Neuronal stem cell (in vitro differentiated cells): ENCODE measurements at regions not wholly inside any gene's neighbourhood (a gene's known extent, or its start where the extent isn't known, plus 50 kb on each side); places are given as distances from the start of the nearest gene placed in this dataset.

Experiments used
- DNase-seq: peaks from one replicate; pipeline ENCODE4 v3.0.0-alpha.2; 2013; ENCODE audit warnings: low spot score
- H2AFZ ChIP-seq: one replicate; pipeline ENCODE4 v1.6.1; 2013; ENCODE audit warnings: mild to moderate bottlenecking, low read length, inconsistent platforms
- H2AK5ac ChIP-seq: 2 replicates; pipeline ENCODE4 v1.6.1; 2013; ENCODE audit warnings: low read depth, mild to moderate bottlenecking, inconsistent platforms, low read length, moderate library complexity, mixed read lengths
- H2BK120ac ChIP-seq: 2 replicates; pipeline ENCODE4 v1.6.1; 2013; ENCODE audit warnings: low read depth, mild to moderate bottlenecking, inconsistent platforms, low read length, moderate library complexity, mixed read lengths
- H2BK12ac ChIP-seq: one replicate; pipeline ENCODE4 v1.6.1; 2013; ENCODE audit warnings: low read length, inconsistent platforms
- H2BK15ac ChIP-seq: 2 replicates; pipeline ENCODE4 v1.6.1; 2013; ENCODE audit warnings: mild to moderate bottlenecking, low read length, inconsistent platforms, mixed read lengths
- H2BK5ac ChIP-seq: one replicate; pipeline ENCODE4 v1.6.1; 2013; ENCODE audit warnings: inconsistent platforms, mild to moderate bottlenecking, low read length, moderate library complexity
- H3K14ac ChIP-seq: one replicate; pipeline ENCODE4 v1.6.1; 2013; ENCODE audit warnings: low read length, inconsistent platforms
- H3K18ac ChIP-seq: 2 replicates; pipeline ENCODE4 v1.6.1; 2013; ENCODE audit warnings: low read length, inconsistent platforms
- H3K23ac ChIP-seq: 2 replicates; pipeline ENCODE4 v1.6.1; 2013; ENCODE audit warnings: low read depth, mild to moderate bottlenecking, mixed read lengths, low read length, inconsistent platforms; ENCODE audit not compliant: poor library complexity
- H3K27ac ChIP-seq: replicated peaks from 3 replicates; pipeline ENCODE4 v1.5.1; 2013; ENCODE audit warnings: low read length, inconsistent platforms
- H3K27me3 ChIP-seq, 3 experiments: 2 replicates each; pipeline ENCODE4 v1.6.1; 2013; ENCODE audit warnings: low read length in 3 of 3, mild to moderate bottlenecking in 2 of 3, inconsistent platforms in 1 of 3, low read depth in 1 of 3, mixed read lengths in 1 of 3, moderate library complexity in 1 of 3; ENCODE audit not compliant: control insufficient read depth in 3 of 3, insufficient read depth in 3 of 3
- H3K36me3 ChIP-seq, 2 donors: replicated peaks in 1 of 2; 2 replicates each; pipeline ENCODE4 v1.6.1; 2013; ENCODE audit warnings: low read length in 2 of 2; ENCODE audit not compliant: control insufficient read depth in 2 of 2, insufficient read depth in 2 of 2
- H3K4ac ChIP-seq: 2 replicates; pipeline ENCODE4 v1.6.1; 2013; ENCODE audit warnings: inconsistent platforms, mild to moderate bottlenecking, low read length, moderate library complexity
- H3K4me1 ChIP-seq, 2 donors: 1 replicate in 1 of 2; 2 replicates in 1 of 2; pipeline ENCODE4 v1.6.1; 2013; ENCODE audit warnings: low read length in 2 of 2, low read depth in 1 of 2; ENCODE audit not compliant: control insufficient read depth in 2 of 2, insufficient read depth in 1 of 2
- H3K4me2 ChIP-seq: one replicate; pipeline ENCODE4 v1.6.1; 2013; ENCODE audit warnings: mild to moderate bottlenecking, low read length, inconsistent platforms; ENCODE audit not compliant: insufficient read depth, poor library complexity, severe bottlenecking
- H3K4me3 ChIP-seq, 2 donors: 2 replicates each; pipeline ENCODE4 v1.5.1; 2013; ENCODE audit warnings: low read length in 2 of 2, mild to moderate bottlenecking in 2 of 2, inconsistent platforms in 1 of 2, moderate library complexity in 1 of 2
- H3K79me1 ChIP-seq: one replicate; pipeline ENCODE4 v1.6.1; 2013; ENCODE audit warnings: low read depth, mild to moderate bottlenecking, inconsistent platforms, low read length, moderate library complexity
- H3K9ac ChIP-seq: one replicate; pipeline ENCODE4 v1.6.1; 2013; ENCODE audit warnings: mild to moderate bottlenecking, low read depth, low read length, inconsistent platforms; ENCODE audit not compliant: poor library complexity
- H3K9me3 ChIP-seq, 2 donors: replicated peaks in 1 of 2; 2 replicates each; pipeline versions ENCODE3 to v1.6.1; 2013; ENCODE audit warnings: low read length in 2 of 2, mild to moderate bottlenecking in 2 of 2, inconsistent platforms in 1 of 2, low read depth in 1 of 2, mixed read lengths in 1 of 2, moderate library complexity in 1 of 2; ENCODE audit not compliant: control insufficient read depth in 2 of 2, insufficient read depth in 1 of 2
- H4K8ac ChIP-seq: one replicate; pipeline ENCODE4 v1.6.1; 2013; ENCODE audit warnings: low read depth, mild to moderate bottlenecking, inconsistent platforms, low read length, moderate library complexity
- H4K91ac ChIP-seq: one replicate; pipeline ENCODE4 v1.6.1; 2013; ENCODE audit warnings: low read length, low read depth, mild to moderate bottlenecking, inconsistent platforms; ENCODE audit not compliant: poor library complexity
- WGBS, 2 donors: extraction: QIAGEN DNeasy Blood & Tissue Kit; methylation state at CpG; one replicate each; pipeline ENCODE4 v1.1.7; 2013; ENCODE audit warnings: missing lambda C conversion rate in 2 of 2, mixed read lengths in 1 of 2; ENCODE audit not compliant: insufficient read length in 2 of 2, insufficient replicate concordance in 1 of 2; ENCODE audit errors: extremely low coverage in 2 of 2; 5-methylcytosine and 5-hydroxymethylcytosine counted together

DNA sequence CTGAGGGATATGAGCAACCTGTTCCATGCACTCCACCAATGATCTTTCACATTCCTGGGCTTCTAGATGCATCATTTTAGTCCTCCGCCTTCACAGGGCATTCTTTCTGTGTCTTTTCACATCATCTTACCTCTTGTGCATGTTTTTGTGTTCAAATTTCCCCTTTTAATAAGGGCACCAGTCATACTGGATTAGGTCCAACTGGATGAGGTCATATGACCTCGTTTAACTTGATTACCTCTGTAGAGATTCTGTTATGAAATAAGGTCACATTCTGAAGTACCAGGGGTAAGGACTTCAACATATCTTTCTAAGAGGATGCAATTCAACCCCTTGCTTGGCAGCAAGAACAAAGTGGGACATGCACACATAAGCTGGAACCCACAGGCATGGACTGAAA lies 335.3 kb upstream of the TLE4 start:
- Histone ChIP-seq H3K79me1 (no peaks in the 10 kb centered on the region), H3K9me3 (no peaks in the 10 kb centered on the region), H3K36me3 (no peaks in the 10 kb centered on the region), H3K23ac (no peak overlapping the region), H2BK15ac (no peak overlapping the region), H4K8ac (no peak overlapping the region), H3K27me3 (no peaks in the 10 kb centered on the region), H3K14ac (no peak overlapping the region), H3K4me1 (no peaks in the 10 kb centered on the region), H3K4me2 (no peak overlapping the region), H4K91ac (no peak overlapping the region), H2BK120ac (no peak overlapping the region), H2AFZ (no peak overlapping the region), H3K4me3 (no peak overlapping the region), H3K27ac (no peak overlapping the region), H3K18ac (no peak overlapping the region), H2AK5ac (no peak overlapping the region), H3K4ac (no peak overlapping the region), H2BK5ac (no peak overlapping the region), H2BK12ac (no peak overlapping the region), H3K9ac (no peak overlapping the region)
- WGBS, 2 donors = no CpG with 5 or more reads among the region's 2 CpGs
- no peak for DNase-seq

DNA sequence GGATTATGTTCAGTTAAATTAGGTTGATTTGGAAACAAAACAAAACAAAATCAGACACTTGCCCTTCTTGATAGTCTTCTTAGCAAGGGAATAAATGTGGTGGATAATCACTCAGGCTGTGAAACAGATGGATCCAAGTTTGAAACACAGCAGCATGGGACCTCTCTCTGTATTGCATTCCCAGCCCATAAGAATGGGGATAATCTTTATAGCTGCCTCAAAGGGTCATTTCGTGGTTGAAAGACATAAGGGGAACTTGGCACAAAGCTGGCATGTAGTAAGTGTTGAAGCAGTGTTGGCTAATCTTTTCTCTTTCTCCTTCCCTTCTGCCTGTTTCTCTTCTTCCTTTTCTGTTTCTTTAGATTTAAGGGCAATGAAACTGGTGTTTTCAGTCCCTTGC lies 333.9 kb upstream of the TLE4 start:
- Histone ChIP-seq H3K18ac (no peak overlapping the region), H3K4ac (no peak overlapping the region), H2AK5ac (no peak overlapping the region), H3K36me3 (no peaks in the 10 kb centered on the region), H2AFZ (no peak overlapping the region), H4K8ac (no peak overlapping the region), H3K27ac (no peak overlapping the region), H4K91ac (no peak overlapping the region), H3K23ac (no peak overlapping the region), H3K9ac (no peak overlapping the region), H2BK5ac (no peak overlapping the region), H3K4me1 (no peaks in the 10 kb centered on the region), H2BK15ac (no peak overlapping the region), H2BK12ac (no peak overlapping the region), H3K14ac (no peak overlapping the region), H3K79me1 (no peaks in the 10 kb centered on the region), H3K27me3 (no peaks in the 10 kb centered on the region), H3K4me2 (no peak overlapping the region), H3K4me3 (no peak overlapping the region), H3K9me3 (no peaks in the 10 kb centered on the region), H2BK120ac (no peak overlapping the region)
- WGBS, 2 donors = no CpG with 5 or more reads among the region's 1 CpG
- no peak for DNase-seq

DNA sequence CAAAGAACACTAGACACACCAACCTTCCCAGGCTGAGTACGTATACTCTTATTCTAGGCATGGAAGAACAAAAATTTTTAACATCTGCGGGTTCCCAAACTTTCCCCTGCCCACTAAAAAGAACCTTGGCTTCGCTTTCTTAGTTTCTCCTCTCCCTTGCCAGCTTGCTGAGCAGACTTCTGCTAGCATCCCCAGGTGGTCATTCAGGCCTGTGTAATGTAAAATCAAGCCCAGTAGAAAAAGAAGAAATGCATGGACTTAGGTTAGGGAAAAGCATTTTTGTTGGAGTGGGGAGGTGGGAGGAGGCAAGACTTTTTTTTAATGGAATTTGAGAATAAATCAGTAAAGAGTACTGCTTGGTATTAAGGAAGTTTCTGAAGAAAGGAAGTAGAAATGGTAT lies 331.0 kb upstream of the TLE4 start:
- H3K14ac ChIP-seq = no peak overlapping the region
- H2AFZ ChIP-seq = no peak overlapping the region
- no peak overlapping the region for H2BK5ac ChIP-seq
- no peak overlapping the region for H2BK120ac ChIP-seq
- H4K8ac ChIP-seq = no peak overlapping the region
- no peak overlapping the region for H3K23ac ChIP-seq
- no peaks in the 10 kb centered on the region for H3K36me3 ChIP-seq
- no peaks in the 10 kb centered on the region for H3K4me1 ChIP-seq
- H4K91ac ChIP-seq = no peak overlapping the region
- H3K9me3 ChIP-seq = no peaks in the 10 kb centered on the region
- no peak overlapping the region for H3K27ac ChIP-seq
- no peak overlapping the region for H2BK15ac ChIP-seq
- H3K4me2 ChIP-seq = no peak overlapping the region
- H3K4me3 ChIP-seq = no peak overlapping the region
- no peak overlapping the region for H3K9ac ChIP-seq
- no peak overlapping the region for H2AK5ac ChIP-seq
- WGBS, 2 donors = no CpG with 5 or more reads among the region's 3 CpGs
- no peaks in the 10 kb centered on the region for H3K27me3 ChIP-seq
- no peak for DNase-seq
- H2BK12ac ChIP-seq = no peak overlapping the region
- no peaks in the 10 kb centered on the region for H3K79me1 ChIP-seq
- no peak overlapping the region for H3K4ac ChIP-seq
- no peak overlapping the region for H3K18ac ChIP-seq

DNA sequence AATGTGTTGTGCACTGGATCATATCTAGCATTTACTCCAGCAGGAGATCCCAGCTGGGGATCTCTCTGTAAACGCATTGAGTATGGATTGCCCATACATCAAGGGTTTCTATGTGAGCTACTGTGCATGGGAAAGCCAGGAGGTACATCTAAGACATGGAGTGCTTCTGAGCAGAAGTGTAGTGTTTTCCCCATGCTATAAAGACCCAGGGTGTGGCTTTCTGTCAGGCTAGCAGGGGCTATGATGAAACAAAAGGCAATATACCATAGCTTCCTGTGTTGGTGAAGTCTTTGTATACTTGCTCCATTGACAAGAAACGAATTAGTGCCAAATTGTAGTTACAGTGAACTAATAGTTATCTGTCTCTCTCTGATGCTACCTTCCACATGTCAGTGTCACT lies 329.3 kb upstream of the TLE4 start:
- no peak overlapping the region for H2BK120ac ChIP-seq
- H3K36me3 ChIP-seq = no peaks in the 10 kb centered on the region
- H3K27me3 ChIP-seq = no peaks in the 10 kb centered on the region
- no peak overlapping the region for H2BK15ac ChIP-seq
- no peak overlapping the region for H3K4me2 ChIP-seq
- no CpG with 5 or more reads among the region's 2 CpGs for WGBS, 2 donors
- no peak overlapping the region for H3K9ac ChIP-seq
- H3K9me3 ChIP-seq = no peaks in the 10 kb centered on the region
- H2BK12ac ChIP-seq = no peak overlapping the region
- no peak overlapping the region for H3K4me3 ChIP-seq
- H2AFZ ChIP-seq = no peak overlapping the region
- no peak overlapping the region for H4K91ac ChIP-seq
- no peak overlapping the region for H3K23ac ChIP-seq
- no peak overlapping the region for H2BK5ac ChIP-seq
- H4K8ac ChIP-seq = no peak overlapping the region
- no peaks in the 10 kb centered on the region for H3K79me1 ChIP-seq
- no peak overlapping the region for H3K27ac ChIP-seq
- no peak overlapping the region for H2AK5ac ChIP-seq
- no peak overlapping the region for H3K4ac ChIP-seq
- H3K14ac ChIP-seq = no peak overlapping the region
- H3K18ac ChIP-seq = no peak overlapping the region
- no peak for DNase-seq
- no peaks in the 10 kb centered on the region for H3K4me1 ChIP-seq
